Activated B cell treated with CpG ODN at 0.5 μM for 24 hours (primary cell): ENCODE measurements at regions not wholly inside any gene's neighbourhood (a gene's known extent, or its start where the extent isn't known, plus 50 kb on each side); places are given as distances from the start of the nearest gene placed in this dataset.

ENCODE experiments used
- ATAC-seq: fragments of 200-7000 bp; cut with Tn5 transposase; one replicate; pipeline ENCODE4 v1.10.0; 2021; ENCODE audit warnings: low read depth, mild to moderate bottlenecking, moderate library complexity
- CTCF ChIA-PET: fragments of 350-600 bp; sonication (Branson Sonifier 250); formaldehyde crosslinking; loops from one replicate; lab custom pipeline; 2021; ENCODE audit warnings: antibody characterized with exemption; lab: Charles Lee
- POLR2A ChIA-PET: fragments of 350-600 bp; sonication (Branson Sonifier 250); formaldehyde crosslinking; loops from one replicate; lab custom pipeline; 2021; ENCODE audit warnings: antibody characterized with exemption; lab: Charles Lee
- DNase-seq: peaks from one replicate; pipeline ENCODE4 v3.0.0; 2022
- H3K27ac Mint-ChIP-seq: one replicate; pipeline ENCODE4 v1.8.0; 2020; ENCODE audit warnings: mixed read lengths
- H3K27me3 Mint-ChIP-seq: one replicate; pipeline ENCODE4 v1.8.0; 2021; ENCODE audit warnings: mixed read lengths
- H3K36me3 Mint-ChIP-seq: one replicate; pipeline ENCODE4 v1.8.0; 2021; ENCODE audit warnings: low read depth, mixed read lengths
- H3K4me1 Mint-ChIP-seq: one replicate; pipeline ENCODE4 v1.8.0; 2021; ENCODE audit warnings: mixed read lengths
- H3K4me3 Mint-ChIP-seq: one replicate; pipeline ENCODE4 v1.8.0; 2020; ENCODE audit warnings: mild to moderate bottlenecking, mixed read lengths
- H3K9me3 Mint-ChIP-seq: one replicate; pipeline ENCODE4 v1.8.0; 2020; ENCODE audit warnings: mixed read lengths
- intact Hi-C: fragments of 100-400 bp; cut with micrococcal nuclease; formaldehyde crosslinking; loops from one replicate; pipeline ENCODE4 v1.15.1; 2024
- TF ChIP-seq, protein P1 (sequence below): fragments of 200-600 bp; IDR thresholded peaks from one replicate; pipeline ENCODE4 v1.8.0; 2022; ENCODE audit warnings: antibody characterized with exemption, mild to moderate bottlenecking

DNA sequence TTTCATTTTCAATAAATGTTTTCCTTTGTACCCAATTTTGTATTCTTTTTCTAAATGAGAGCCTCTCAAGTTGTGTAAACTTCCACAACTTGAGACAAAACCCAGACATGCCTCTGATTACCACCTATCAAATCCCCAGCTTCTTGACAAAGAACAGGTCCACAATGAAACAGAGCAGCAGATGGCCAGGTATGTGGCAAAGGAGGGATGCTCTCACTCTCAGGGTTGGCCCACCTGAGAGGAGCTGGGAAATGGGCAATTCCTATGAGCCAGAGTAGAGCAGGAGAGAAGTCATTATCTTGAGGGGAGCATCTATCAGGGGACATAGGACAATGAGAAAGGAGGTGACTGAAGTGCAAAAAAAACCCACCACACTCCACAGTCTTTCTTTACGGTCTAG lies 273.5 kb upstream of the FAM241A start:
- CTCF ChIA-PET = no interaction called here

DNA sequence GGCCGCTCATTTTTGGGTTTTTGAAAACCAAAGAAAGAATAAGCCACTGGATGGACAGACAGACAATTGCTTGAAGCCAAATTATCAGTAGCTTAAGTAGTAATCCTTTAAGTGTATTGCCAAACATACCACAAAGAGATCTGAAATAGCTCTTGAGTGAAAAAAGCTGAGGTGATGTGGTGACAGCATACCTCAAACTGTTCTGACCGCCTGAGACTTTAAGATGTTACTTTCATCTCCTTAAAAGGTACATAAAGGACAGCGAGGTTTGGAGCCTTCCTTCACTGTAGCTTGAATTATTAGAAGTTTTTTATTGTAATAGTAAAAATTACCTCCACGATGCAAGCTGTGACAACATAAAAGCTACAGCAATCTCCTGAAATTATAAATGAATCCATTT lies 271.5 kb upstream of the FAM241A start:
- DNase-seq (no peak), ATAC-seq (no peak)
- no peaks in the 10 kb centered on the region for H3K9me3 Mint-ChIP-seq
- no peak overlapping the region for H3K27ac Mint-ChIP-seq
- no peak overlapping the region for H3K4me3 Mint-ChIP-seq
- POLR2A ChIA-PET = no interaction called here
- H3K27me3 Mint-ChIP-seq = no peaks in the 10 kb centered on the region
- H3K36me3 Mint-ChIP-seq = no peaks in the 10 kb centered on the region
- CTCF ChIA-PET = no interaction called here
- intact Hi-C loops = no loop called here
- no peaks in the 10 kb centered on the region for H3K4me1 Mint-ChIP-seq
- TF ChIP-seq, protein P1, sequence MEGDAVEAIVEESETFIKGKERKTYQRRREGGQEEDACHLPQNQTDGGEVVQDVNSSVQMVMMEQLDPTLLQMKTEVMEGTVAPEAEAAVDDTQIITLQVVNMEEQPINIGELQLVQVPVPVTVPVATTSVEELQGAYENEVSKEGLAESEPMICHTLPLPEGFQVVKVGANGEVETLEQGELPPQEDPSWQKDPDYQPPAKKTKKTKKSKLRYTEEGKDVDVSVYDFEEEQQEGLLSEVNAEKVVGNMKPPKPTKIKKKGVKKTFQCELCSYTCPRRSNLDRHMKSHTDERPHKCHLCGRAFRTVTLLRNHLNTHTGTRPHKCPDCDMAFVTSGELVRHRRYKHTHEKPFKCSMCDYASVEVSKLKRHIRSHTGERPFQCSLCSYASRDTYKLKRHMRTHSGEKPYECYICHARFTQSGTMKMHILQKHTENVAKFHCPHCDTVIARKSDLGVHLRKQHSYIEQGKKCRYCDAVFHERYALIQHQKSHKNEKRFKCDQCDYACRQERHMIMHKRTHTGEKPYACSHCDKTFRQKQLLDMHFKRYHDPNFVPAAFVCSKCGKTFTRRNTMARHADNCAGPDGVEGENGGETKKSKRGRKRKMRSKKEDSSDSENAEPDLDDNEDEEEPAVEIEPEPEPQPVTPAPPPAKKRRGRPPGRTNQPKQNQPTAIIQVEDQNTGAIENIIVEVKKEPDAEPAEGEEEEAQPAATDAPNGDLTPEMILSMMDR = no peak

More for the DNA sequence above, 273.5 kb upstream of the FAM241A start:
- POLR2A ChIA-PET = no interaction called here
- DNase-seq = no peak
- H3K36me3 Mint-ChIP-seq = no peaks in the 10 kb centered on the region
- TF ChIP-seq, protein P1 = no peak
- no peaks in the 10 kb centered on the region for H3K4me1 Mint-ChIP-seq
- H3K27ac Mint-ChIP-seq = no peak overlapping the region
- H3K9me3 Mint-ChIP-seq = no peaks in the 10 kb centered on the region
- intact Hi-C loops = no loop called here
- no peak overlapping the region for H3K4me3 Mint-ChIP-seq
- H3K27me3 Mint-ChIP-seq = no peaks in the 10 kb centered on the region
- ATAC-seq = no peak

DNA sequence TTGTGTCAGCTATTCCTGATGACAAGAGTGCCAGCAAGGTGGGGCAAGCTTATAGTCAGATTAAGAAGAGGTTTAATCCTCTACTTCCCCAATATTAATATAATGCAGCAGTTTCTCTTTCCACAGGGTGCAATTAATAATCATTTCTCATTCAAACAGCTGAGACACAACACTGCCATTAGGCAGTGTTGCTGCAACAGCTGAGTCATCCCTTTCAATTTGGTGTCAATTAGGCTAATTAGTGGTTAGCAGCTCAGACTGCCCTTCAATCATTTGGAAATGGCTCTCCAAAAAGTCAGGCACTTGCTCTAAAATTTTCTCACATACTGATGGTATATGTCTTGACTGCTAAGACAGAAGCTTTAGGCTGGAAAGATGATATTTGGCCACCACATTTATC lies 265.7 kb upstream of the FAM241A start:
- ChIA-PET POLR2A (no interaction called here), CTCF (no interaction called here)
- H3K27me3 Mint-ChIP-seq = no peaks in the 10 kb centered on the region
- ATAC-seq = no peak
- DNase-seq = no peak
- no peak overlapping the region for H3K4me3 Mint-ChIP-seq
- H3K27ac Mint-ChIP-seq = no peak overlapping the region
- TF ChIP-seq, protein P1 = no peak
- H3K9me3 Mint-ChIP-seq = no peaks in the 10 kb centered on the region
- intact Hi-C loops = no loop called here
- no peaks in the 10 kb centered on the region for H3K4me1 Mint-ChIP-seq
- no peaks in the 10 kb centered on the region for H3K36me3 Mint-ChIP-seq

DNA sequence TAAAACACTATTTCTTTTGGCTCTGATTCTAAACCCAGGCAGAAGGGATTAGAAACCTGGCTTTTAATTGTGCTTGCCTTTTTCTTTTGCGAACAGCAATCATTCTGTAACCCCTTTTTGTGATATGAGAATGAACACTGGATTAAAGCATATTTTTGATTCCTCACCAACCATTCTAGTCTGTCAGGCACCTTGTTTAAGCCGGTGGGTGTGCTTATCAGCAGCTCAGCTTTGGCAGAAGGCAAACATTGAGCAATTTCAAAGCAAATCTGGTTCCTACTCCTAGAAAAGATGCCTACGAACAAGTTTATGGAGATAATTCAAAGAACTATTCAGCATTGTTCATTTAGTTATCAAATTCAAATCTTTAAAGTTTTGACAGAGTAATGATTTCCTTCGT lies 265.1 kb upstream of the FAM241A start:
- DNase-seq (no peak), ATAC-seq (no peak)
- H3K9me3 Mint-ChIP-seq = no peaks in the 10 kb centered on the region
- H3K4me3 Mint-ChIP-seq = no peak overlapping the region
- ChIA-PET CTCF (no interaction called here), POLR2A (no interaction called here)
- intact Hi-C loops = no loop called here
- no peak overlapping the region for H3K27ac Mint-ChIP-seq
- no peaks in the 10 kb centered on the region for H3K4me1 Mint-ChIP-seq
- TF ChIP-seq, protein P1 = no peak
- no peaks in the 10 kb centered on the region for H3K36me3 Mint-ChIP-seq
- peaks cover 2% of the 10 kb centered on the region for H3K27me3 Mint-ChIP-seq

DNA sequence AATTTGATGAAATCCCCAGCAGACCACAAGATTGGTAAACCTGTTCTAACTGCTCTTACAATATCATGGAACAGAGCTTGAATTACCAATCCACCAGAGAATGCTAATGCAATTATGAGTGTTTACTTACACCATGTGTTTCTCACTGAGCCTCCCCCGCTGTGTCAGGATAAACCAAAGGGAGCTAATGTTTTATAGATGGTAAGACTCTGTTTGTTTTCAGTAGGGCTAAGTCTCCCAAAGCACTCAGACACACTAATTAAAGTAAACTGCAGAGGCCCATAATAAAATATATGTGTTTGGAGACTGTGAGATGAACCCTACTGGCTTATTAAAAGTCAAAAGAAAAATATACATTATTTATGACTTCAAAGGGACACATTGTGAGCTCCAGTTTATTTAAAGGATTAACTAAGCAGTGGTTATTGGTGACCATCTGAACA lies 261.7 kb upstream of the FAM241A start:
- POLR2A ChIA-PET = no interaction called here
- CTCF ChIA-PET = no interaction called here
- intact Hi-C loops = no loop called here
- no peak for DNase-seq
- Mint-ChIP-seq H3K36me3 (no peaks in the 10 kb centered on the region), H3K27me3 (peaks cover 7% of the 10 kb centered on the region), H3K9me3 (no peaks in the 10 kb centered on the region), H3K4me1 (no peaks in the 10 kb centered on the region), H3K4me3 (no peak overlapping the region), H3K27ac (no peak overlapping the region)
- no peak for ATAC-seq
- TF ChIP-seq, protein P1 = no peak
